BJ (cell line): ENCODE measurements at regions not wholly inside any gene's neighbourhood (a gene's known extent, or its start where the extent isn't known, plus 50 kb on each side); places are given as distances from the start of the nearest gene placed in this dataset.
"Not testable (repeated sequence)": the region's sequence is repeated elsewhere in the genome, so short reads cannot be mapped to it uniquely, and the experiment has no call there.

Experiments used
- CTCF ChIA-PET: fragments of 350-600 bp; formaldehyde crosslinking; extraction: SDS; loops from one replicate; lab custom pipeline; 2021; ENCODE audit warnings: antibody characterized with exemption, inconsistent platforms; lab: Yijun Ruan, JAX
- POLR2A ChIA-PET: fragments of 300-600 bp; sonication (Branson Sonifier 250); formaldehyde crosslinking; extraction: SDS; loops from one replicate; lab custom pipeline; 2021; ENCODE audit warnings: antibody characterized with exemption; lab: Charles Lee
- DNase-seq: peaks from one replicate; pipeline ENCODE4 v3.0.0-alpha.2; 2011; ENCODE audit warnings: low read depth
- H3K27me3 ChIP-seq: 2 replicates; pipeline ENCODE4 v1.6.0; 2011; ENCODE audit warnings: low read length; ENCODE audit not compliant: control insufficient read depth, insufficient read depth
- H3K36me3 ChIP-seq: 2 replicates; pipeline ENCODE4 v1.5.1; 2011; ENCODE audit warnings: low read length; ENCODE audit not compliant: control insufficient read depth, insufficient read depth
- H3K4me3 ChIP-seq: 2 replicates; pipeline ENCODE4 v1.5.1; 2011; ENCODE audit warnings: low read depth, mild to moderate bottlenecking, control low read depth, low read length
- CTCF ChIP-seq: IDR thresholded peaks from 2 replicates; pipeline ENCODE4 v1.5.1; 2011; ENCODE audit warnings: low read depth, mild to moderate bottlenecking, control low read depth, inconsistent platforms, low read length, moderate library complexity; ENCODE audit not compliant: insufficient read depth

GRCh38 chr13:98075048-98075447 lies 67.8 kb upstream of the FARP1 start:
- CTCF ChIA-PET, result interaction anchor here (0.9 to 1.2 kb wide), 3 partner anchors 9 to 42 kb away, joined by 3 to 4 read pairs (median 3); no protein-coding TSS in a partner anchor
- no peak for TF ChIP-seq CTCF
- Histone ChIP-seq H3K36me3 (no peaks in the 10 kb centered on the region), H3K27me3 (no peaks in the 10 kb centered on the region), H3K4me3 (no peak overlapping the region)
- POLR2A ChIA-PET, result no interaction called here
- no peak for DNase-seq

GRCh38 chr13:98076309-98076708 lies 66.6 kb upstream of the FARP1 start:
- DNase-seq, H3K4me3 ChIP-seq, H3K36me3 ChIP-seq, H3K27me3 ChIP-seq, POLR2A ChIA-PET: not testable (repeated sequence)
- CTCF ChIA-PET, result interaction anchor here (0.6 kb wide), 1 partner anchor 16 kb away, joined by 4 read pairs; no protein-coding TSS in a partner anchor

GRCh38 chr13:98080280-98080679 lies 62.6 kb upstream of the FARP1 start:
- DNase-seq, result no peak
- H3K36me3 ChIP-seq, result no peaks in the 10 kb centered on the region
- ChIA-PET POLR2A (no interaction called here), CTCF (no interaction called here)
- TF ChIP-seq CTCF, result no peak
- H3K27me3 ChIP-seq, result no peaks in the 10 kb centered on the region
- no peak overlapping the region for H3K4me3 ChIP-seq

- CTCF ChIA-PET, result interaction anchor here (0.9 to 1.0 kb wide), 2 partner anchors 9 to 46 kb away, joined by 3 read pairs; no protein-coding TSS in a partner anchor
- H3K27me3 ChIP-seq, result no peaks in the 10 kb centered on the region
- POLR2A ChIA-PET, result no interaction called here
- no peak overlapping the region for H3K4me3 ChIP-seq
- TF ChIP-seq CTCF, result peak; percentile 35
- peak; percentile 92 for DNase-seq
- no peaks in the 10 kb centered on the region for H3K36me3 ChIP-seq
Observed at GRCh38 chr13:98083507-98083906, 59.4 kb upstream of the FARP1 start.

- TF ChIP-seq CTCF, result no peak
- ChIA-PET CTCF (interaction anchor here (0.9 to 1.0 kb wide), 2 partner anchors 9 to 46 kb away, joined by 3 read pairs; no protein-coding TSS in a partner anchor), POLR2A (no interaction called here)
- no peak for DNase-seq
- no peaks in the 10 kb centered on the region for H3K27me3 ChIP-seq
- no peak overlapping the region for H3K4me3 ChIP-seq
- H3K36me3 ChIP-seq, result no peaks in the 10 kb centered on the region
Observed at GRCh38 chr13:98083936-98084335, 59.0 kb upstream of the FARP1 start.

GRCh38 chr13:98089246-98089645 lies 53.6 kb upstream of the FARP1 start:
- ChIA-PET POLR2A (no interaction called here), CTCF (no interaction called here)
- Histone ChIP-seq H3K4me3 (no peak overlapping the region), H3K27me3 (no peaks in the 10 kb centered on the region), H3K36me3 (no peaks in the 10 kb centered on the region)
- no peak for DNase-seq
- TF ChIP-seq CTCF, result no peak
